ENCODE measurements at regions not wholly inside any gene's neighbourhood (a gene's known extent, or its start where the extent isn't known, plus 50 kb on each side); places are given as distances from the start of the nearest gene placed in this dataset.
"Not testable (repeated sequence)": the region's sequence is repeated elsewhere in the genome, so short reads cannot be mapped to it uniquely, and the experiment has no call there.

- Histone ChIP-seq H3K9ac (ENCODE audit: low read length) (no peak overlapping the region), H2AFZ (ENCODE audit: insufficient read depth, low read depth, low read length, poor library complexity, severe bottlenecking) (no peak overlapping the region), H3K4me2 (replicated peaks; ENCODE audit: low read depth, low read length, poor library complexity, severe bottlenecking) (no peak overlapping the region), H3K9me3 (ENCODE audit: control extremely low read depth in 1 of 3, control insufficient read depth in 2 of 3, insufficient read depth in 1 of 3, low read length in 2 of 3) (peaks cover 0 to 21% (median 0%) of the 10 kb centered on the region in 3 donors), H3K4me1 (ENCODE audit: control insufficient read depth in 2 of 2, insufficient read depth in 2 of 2, low read length in 2 of 2) (no peaks in the 10 kb centered on the region), H3K79me2 (ENCODE audit: control insufficient read depth, insufficient read depth, low read length) (no peaks in the 10 kb centered on the region), H3K36me3 (replicated peaks in 1 of 2; ENCODE audit: control extremely low read depth in 1 of 2, control insufficient read depth in 1 of 2, extremely low read depth in 1 of 2, insufficient read depth in 2 of 2, low read length in 1 of 2) (no peaks in the 10 kb centered on the region), H3K27me3 (replicated peaks in 1 of 4; ENCODE audit: control extremely low read depth in 1 of 4, control insufficient read depth in 3 of 4, insufficient read depth in 4 of 4, low read length in 3 of 4) (no peaks in the 10 kb centered on the region), H3K27ac (ENCODE audit: low read length in 2 of 2) (no peak overlapping the region), H3K4me3 (ENCODE audit: control extremely low read depth in 1 of 5, extremely low read depth in 1 of 5, insufficient read depth in 1 of 5, low read depth in 2 of 5, low read length in 4 of 5) (no peak overlapping the region), H4K20me1 (ENCODE audit: control insufficient read depth, insufficient read depth, low read length, poor library complexity, severe bottlenecking) (no peaks in the 10 kb centered on the region)
- no peaks in the 10 kb centered on the region for H3K4me1 Mint-ChIP-seq
- H3K27ac Mint-ChIP-seq: no peak overlapping the region
- no peak for ATAC-seq (ENCODE audit: low read depth)
- intact Hi-C loops (cut with micrococcal nuclease): no loop called here
- ChIA-PET POLR2A (no interaction called here), CTCF (no interaction called here)
- TF ChIP-seq EZH2 (IDR thresholded peaks at IDR 0.05; ENCODE audit: borderline replicate concordance, insufficient read depth, low read depth, low read length, poor library complexity, severe bottlenecking): no peak
- no peak for TF ChIP-seq CTCF (IDR thresholded peaks at IDR 0.05)
- H3K4me3 Mint-ChIP-seq: no peak overlapping the region
- DNase-seq: no peak
- no peaks in the 10 kb centered on the region for H3K27me3 Mint-ChIP-seq
- 89% methylated on average over 8 of the region's 8 CpGs for WGBS (ENCODE audit: insufficient coverage)
- peaks cover 5% of the 10 kb centered on the region for H3K9me3 Mint-ChIP-seq (ENCODE audit: insufficient read depth)
Measured at GRCh38 chr9:65444943-65445342, 159.9 kb upstream of the FOXD4L5 start.

- CTCF ChIA-PET; DNase-seq; H3K9ac ChIP-seq (ENCODE audit: low read length); H3K4me1 ChIP-seq (ENCODE audit: control insufficient read depth in 2 of 2, insufficient read depth in 2 of 2, low read length in 2 of 2); H3K27ac Mint-ChIP-seq; H3K4me3 Mint-ChIP-seq; H3K27ac ChIP-seq (ENCODE audit: low read length in 2 of 2); H3K4me3 ChIP-seq (ENCODE audit: control extremely low read depth in 1 of 5, extremely low read depth in 1 of 5, insufficient read depth in 1 of 5, low read depth in 2 of 5, low read length in 4 of 5); H4K20me1 ChIP-seq (ENCODE audit: control insufficient read depth, insufficient read depth, low read length, poor library complexity, severe bottlenecking); POLR2A ChIA-PET; intact Hi-C loops (cut with micrococcal nuclease); H3K27me3 Mint-ChIP-seq; ATAC-seq (ENCODE audit: low read depth); H3K4me1 Mint-ChIP-seq; H3K36me3 ChIP-seq (replicated peaks in 1 of 2; ENCODE audit: control extremely low read depth in 1 of 2, control insufficient read depth in 1 of 2, extremely low read depth in 1 of 2, insufficient read depth in 2 of 2, low read length in 1 of 2); H3K27me3 ChIP-seq (replicated peaks in 1 of 4; ENCODE audit: control extremely low read depth in 1 of 4, control insufficient read depth in 3 of 4, insufficient read depth in 4 of 4, low read length in 3 of 4); H2AFZ ChIP-seq (ENCODE audit: insufficient read depth, low read depth, low read length, poor library complexity, severe bottlenecking); H3K4me2 ChIP-seq (replicated peaks; ENCODE audit: low read depth, low read length, poor library complexity, severe bottlenecking); H3K9me3 Mint-ChIP-seq (ENCODE audit: insufficient read depth); H3K79me2 ChIP-seq (ENCODE audit: control insufficient read depth, insufficient read depth, low read length): not testable (repeated sequence)
- H3K9me3 ChIP-seq (ENCODE audit: control extremely low read depth in 1 of 3, control insufficient read depth in 2 of 3, insufficient read depth in 1 of 3, low read length in 2 of 3): peaks cover 0 to 12% (median 0%) of the 10 kb centered on the region in 3 donors
- WGBS (ENCODE audit: insufficient coverage): 92% methylated on average over 4 of the region's 12 CpGs
Measured at GRCh38 chr9:65442116-65442515, 157.1 kb upstream of the FOXD4L5 start.

GRCh38 chr9:65441324-65441920 is 156.4 kb upstream of the FOXD4L5 start:
- H3K27me3 ChIP-seq (replicated peaks in 1 of 4; ENCODE audit: control extremely low read depth in 1 of 4, control insufficient read depth in 3 of 4, insufficient read depth in 4 of 4, low read length in 3 of 4): not testable (repeated sequence)

More at GRCh38 chr9:65441324-65441920, 156.4 kb upstream of the FOXD4L5 start:
- 91% methylated on average over 4 of the region's 10 CpGs for WGBS (ENCODE audit: insufficient coverage)
- H3K36me3 ChIP-seq (replicated peaks in 1 of 2; ENCODE audit: control extremely low read depth in 1 of 2, control insufficient read depth in 1 of 2, extremely low read depth in 1 of 2, insufficient read depth in 2 of 2, low read length in 1 of 2); ATAC-seq (ENCODE audit: low read depth); H3K4me2 ChIP-seq (replicated peaks; ENCODE audit: low read depth, low read length, poor library complexity, severe bottlenecking); DNase-seq; H3K4me3 Mint-ChIP-seq; H3K9me3 Mint-ChIP-seq (ENCODE audit: insufficient read depth); H2AFZ ChIP-seq (ENCODE audit: insufficient read depth, low read depth, low read length, poor library complexity, severe bottlenecking); H3K79me2 ChIP-seq (ENCODE audit: control insufficient read depth, insufficient read depth, low read length); POLR2A ChIA-PET; H3K27ac Mint-ChIP-seq; H3K4me1 ChIP-seq (ENCODE audit: control insufficient read depth in 2 of 2, insufficient read depth in 2 of 2, low read length in 2 of 2); H3K27ac ChIP-seq (ENCODE audit: low read length in 2 of 2); H3K9ac ChIP-seq (ENCODE audit: low read length); H3K4me3 ChIP-seq (ENCODE audit: control extremely low read depth in 1 of 5, extremely low read depth in 1 of 5, insufficient read depth in 1 of 5, low read depth in 2 of 5, low read length in 4 of 5); H3K4me1 Mint-ChIP-seq; intact Hi-C loops (cut with micrococcal nuclease); H3K27me3 Mint-ChIP-seq; CTCF ChIA-PET; H4K20me1 ChIP-seq (ENCODE audit: control insufficient read depth, insufficient read depth, low read length, poor library complexity, severe bottlenecking): not testable (repeated sequence)
- peaks cover 0 to 11% (median 0%) of the 10 kb centered on the region in 3 donors for H3K9me3 ChIP-seq (ENCODE audit: control extremely low read depth in 1 of 3, control insufficient read depth in 2 of 3, insufficient read depth in 1 of 3, low read length in 2 of 3)

All from B cell (primary cell).